HG02885 (cell line): ENCODE measurements at regions not wholly inside any gene's neighbourhood (a gene's known extent, or its start where the extent isn't known, plus 50 kb on each side); places are given as distances from the start of the nearest gene placed in this dataset.

Source experiments
- ATAC-seq: cut with Tn5 transposase; IDR thresholded peaks from one replicate; pipeline ENCODE4 v1.9.1; 2021; ENCODE audit warnings: mild to moderate bottlenecking; ENCODE audit not compliant: unreplicated experiment, poor library complexity

- no peak for ATAC-seq
Measured at GRCh38 chr7:114755856-114756255, 166.0 kb upstream of the MDFIC start.

- ATAC-seq, result no peak
Measured at GRCh38 chr7:114758661-114759227, 163.2 kb upstream of the MDFIC start.

GRCh38 chr7:114759347-114760062, 162.4 kb upstream of the MDFIC start:
- no peak for ATAC-seq

- no peak for ATAC-seq
Measured at GRCh38 chr7:114760477-114760876, 161.4 kb upstream of the MDFIC start.

- no peak for ATAC-seq
Measured at GRCh38 chr7:114761973-114762372, 159.9 kb upstream of the MDFIC start.

- no peak for ATAC-seq
Measured at GRCh38 chr7:114765331-114766040, 156.4 kb upstream of the MDFIC start.

GRCh38 chr7:114766041-114766356, 155.9 kb upstream of the MDFIC start:
- ATAC-seq, result no peak

GRCh38 chr7:114777288-114777687, 144.6 kb upstream of the MDFIC start:
- no peak for ATAC-seq

GRCh38 chr7:114783508-114783907, 138.4 kb upstream of the MDFIC start:
- ATAC-seq, result no peak

GRCh38 chr7:114784177-114784576, 137.7 kb upstream of the MDFIC start:
- no peak for ATAC-seq

- no peak for ATAC-seq
Measured at GRCh38 chr7:114784746-114785145, 137.1 kb upstream of the MDFIC start.

- ATAC-seq, result no peak
Measured at GRCh38 chr7:114785496-114785895, 136.4 kb upstream of the MDFIC start.

- peak; percentile 44 for ATAC-seq
Measured at GRCh38 chr7:114786455-114786854, 135.4 kb upstream of the MDFIC start.

GRCh38 chr7:114787556-114787955, 134.3 kb upstream of the MDFIC start:
- ATAC-seq, result no peak

GRCh38 chr7:114788706-114789105, 133.2 kb upstream of the MDFIC start:
- ATAC-seq, result no peak

GRCh38 chr7:114789161-114789560, 132.7 kb upstream of the MDFIC start:
- no peak for ATAC-seq

- ATAC-seq, result no peak
Measured at GRCh38 chr7:114789871-114790311, 132.0 kb upstream of the MDFIC start.

GRCh38 chr7:114790521-114790920, 131.4 kb upstream of the MDFIC start:
- ATAC-seq, result no peak

- no peak for ATAC-seq
Measured at GRCh38 chr7:114791771-114792170, 130.1 kb upstream of the MDFIC start.

- ATAC-seq, result no peak
Measured at GRCh38 chr7:114793155-114793845, 128.6 kb upstream of the MDFIC start.

- ATAC-seq, result no peak
Measured at GRCh38 chr7:114795475-114795874, 126.4 kb upstream of the MDFIC start.
